ENCODE measurements at regions not wholly inside any gene's neighbourhood (a gene's known extent, or its start where the extent isn't known, plus 50 kb on each side); places are given as distances from the start of the nearest gene placed in this dataset.

DNA sequence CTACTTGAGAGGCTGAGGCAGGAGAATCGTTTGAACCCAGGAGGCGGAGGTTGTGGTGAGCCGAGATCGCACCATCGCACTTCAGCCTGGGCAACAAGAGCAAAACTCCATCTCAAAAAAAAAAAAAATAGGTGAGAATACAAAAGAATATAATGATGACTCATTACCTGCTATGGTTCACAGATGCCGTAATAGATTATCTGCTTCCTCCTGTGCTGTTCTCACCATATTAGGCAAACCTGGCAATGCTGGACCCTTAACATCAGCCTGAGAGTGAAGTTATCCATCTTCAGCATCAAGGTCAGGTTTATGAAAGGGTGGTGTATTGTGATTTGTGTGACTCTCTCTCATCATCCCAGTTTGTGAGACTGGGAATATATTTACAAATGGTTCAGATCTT, 271.3 kb upstream of the CPHXL start:
- no peaks in the 10 kb centered on the region for H3K79me2 ChIP-seq (ENCODE audit: control insufficient read depth, low read length)
- H3K9me3 ChIP-seq (ENCODE audit: control insufficient read depth, insufficient read depth, low read length): no peaks in the 10 kb centered on the region
- no peaks in the 10 kb centered on the region for H4K20me1 ChIP-seq (ENCODE audit: control insufficient read depth, insufficient read depth, low read depth, low read length)
- H3K9me2 ChIP-seq (replicated peaks; ENCODE audit: control insufficient read depth, low read length): no peaks in the 10 kb centered on the region
- no peaks in the 10 kb centered on the region for H3K27me3 ChIP-seq (ENCODE audit: control insufficient read depth, low read length)
- no peak overlapping the region for H3K4me3 ChIP-seq (ENCODE audit: low read length)
- no peaks in the 10 kb centered on the region for H3F3A ChIP-seq (ENCODE audit: control insufficient read depth, insufficient read depth)
- no peak overlapping the region for H3K4me2 ChIP-seq (ENCODE audit: low read length)
- no peak overlapping the region for H3K27ac ChIP-seq (ENCODE audit: low read depth, low read length)
- H3K4me1 ChIP-seq (ENCODE audit: control insufficient read depth, low read length): no peaks in the 10 kb centered on the region
- no peaks in the 10 kb centered on the region for H3K36me3 ChIP-seq (ENCODE audit: control insufficient read depth, low read length)
- TF ChIP-seq, protein P1, sequence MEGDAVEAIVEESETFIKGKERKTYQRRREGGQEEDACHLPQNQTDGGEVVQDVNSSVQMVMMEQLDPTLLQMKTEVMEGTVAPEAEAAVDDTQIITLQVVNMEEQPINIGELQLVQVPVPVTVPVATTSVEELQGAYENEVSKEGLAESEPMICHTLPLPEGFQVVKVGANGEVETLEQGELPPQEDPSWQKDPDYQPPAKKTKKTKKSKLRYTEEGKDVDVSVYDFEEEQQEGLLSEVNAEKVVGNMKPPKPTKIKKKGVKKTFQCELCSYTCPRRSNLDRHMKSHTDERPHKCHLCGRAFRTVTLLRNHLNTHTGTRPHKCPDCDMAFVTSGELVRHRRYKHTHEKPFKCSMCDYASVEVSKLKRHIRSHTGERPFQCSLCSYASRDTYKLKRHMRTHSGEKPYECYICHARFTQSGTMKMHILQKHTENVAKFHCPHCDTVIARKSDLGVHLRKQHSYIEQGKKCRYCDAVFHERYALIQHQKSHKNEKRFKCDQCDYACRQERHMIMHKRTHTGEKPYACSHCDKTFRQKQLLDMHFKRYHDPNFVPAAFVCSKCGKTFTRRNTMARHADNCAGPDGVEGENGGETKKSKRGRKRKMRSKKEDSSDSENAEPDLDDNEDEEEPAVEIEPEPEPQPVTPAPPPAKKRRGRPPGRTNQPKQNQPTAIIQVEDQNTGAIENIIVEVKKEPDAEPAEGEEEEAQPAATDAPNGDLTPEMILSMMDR (IDR thresholded peaks at IDR 0.05; ENCODE audit: low read depth, low read length, poor library complexity, severe bottlenecking): no peak
- TF ChIP-seq EZH2phosphoT487 (IDR thresholded peaks at IDR 0.05; ENCODE audit: borderline replicate concordance, low read length): no peak

DNA sequence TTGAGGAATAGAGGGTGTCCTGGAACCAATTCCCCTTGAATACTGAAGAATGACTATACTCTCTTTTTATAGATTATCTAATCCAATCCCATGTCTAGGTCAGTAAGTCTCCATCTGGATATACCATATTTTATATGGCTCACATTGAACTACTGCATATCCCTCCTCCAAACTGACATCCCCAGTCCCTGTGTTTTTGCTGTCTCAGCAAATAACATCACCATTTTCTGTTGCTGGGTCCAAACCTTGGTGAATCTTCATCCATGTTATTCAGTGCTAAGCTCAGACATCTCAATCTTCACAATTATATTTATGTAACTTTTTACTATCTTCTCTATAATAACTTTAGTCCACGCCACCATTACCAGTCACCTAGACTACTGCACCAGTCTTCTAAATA, 269.6 kb upstream of the CNTNAP4 start:
- TF ChIP-seq EZH2phosphoT487 (IDR thresholded peaks at IDR 0.05; ENCODE audit: borderline replicate concordance, low read length): no peak
- TF ChIP-seq, protein P1 (IDR thresholded peaks at IDR 0.05; ENCODE audit: low read depth, low read length, poor library complexity, severe bottlenecking): no peak
- no peak overlapping the region for H3K27ac ChIP-seq (ENCODE audit: low read depth, low read length)
- no peaks in the 10 kb centered on the region for H3F3A ChIP-seq (ENCODE audit: control insufficient read depth, insufficient read depth)

DNA sequence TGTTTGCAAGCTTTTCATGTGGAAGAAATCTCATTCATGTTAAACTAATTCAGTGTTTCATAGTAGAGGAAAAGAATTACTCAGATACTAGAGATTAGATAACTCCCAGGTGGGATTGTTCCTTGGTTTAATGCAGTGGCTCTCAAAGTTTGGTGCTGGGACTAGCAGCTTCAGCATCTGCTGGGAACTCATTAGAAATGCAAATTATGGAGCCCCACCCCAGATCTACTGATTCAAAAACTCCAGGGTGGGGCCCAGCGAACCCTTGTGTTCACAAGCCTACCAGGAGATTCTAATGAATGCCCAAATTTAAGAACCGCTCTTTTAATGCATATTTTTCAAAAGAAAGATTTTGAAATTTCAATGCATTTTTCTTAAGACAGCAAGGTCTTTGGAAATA, 253.4 kb upstream of the CNTNAP4 start:
- Histone ChIP-seq H3K9me3 (ENCODE audit: control insufficient read depth, insufficient read depth, low read length) (no peaks in the 10 kb centered on the region), H3K9me2 (replicated peaks; ENCODE audit: control insufficient read depth, low read length) (no peaks in the 10 kb centered on the region), H3K79me2 (ENCODE audit: control insufficient read depth, low read length) (no peaks in the 10 kb centered on the region), H3K27me3 (ENCODE audit: control insufficient read depth, low read length) (no peaks in the 10 kb centered on the region), H3K4me1 (ENCODE audit: control insufficient read depth, low read length) (no peaks in the 10 kb centered on the region), H3K27ac (ENCODE audit: low read depth, low read length) (no peak overlapping the region), H3K4me3 (ENCODE audit: low read length) (no peak overlapping the region), H3K36me3 (ENCODE audit: control insufficient read depth, low read length) (no peaks in the 10 kb centered on the region), H3F3A (ENCODE audit: control insufficient read depth, insufficient read depth) (no peaks in the 10 kb centered on the region), H3K4me2 (ENCODE audit: low read length) (no peak overlapping the region), H4K20me1 (ENCODE audit: control insufficient read depth, insufficient read depth, low read depth, low read length) (no peaks in the 10 kb centered on the region)
- TF ChIP-seq, protein P1 (IDR thresholded peaks at IDR 0.05; ENCODE audit: low read depth, low read length, poor library complexity, severe bottlenecking): no peak
- TF ChIP-seq EZH2phosphoT487 (IDR thresholded peaks at IDR 0.05; ENCODE audit: borderline replicate concordance, low read length): no peak

More for the DNA sequence above, 269.6 kb upstream of the CNTNAP4 start:
- H3K9me2 ChIP-seq (replicated peaks; ENCODE audit: control insufficient read depth, low read length): no peaks in the 10 kb centered on the region
- H3K9me3 ChIP-seq (ENCODE audit: control insufficient read depth, insufficient read depth, low read length): no peaks in the 10 kb centered on the region
- no peaks in the 10 kb centered on the region for H3K4me1 ChIP-seq (ENCODE audit: control insufficient read depth, low read length)
- H3K4me3 ChIP-seq (ENCODE audit: low read length): no peak overlapping the region
- no peaks in the 10 kb centered on the region for H3K27me3 ChIP-seq (ENCODE audit: control insufficient read depth, low read length)
- H4K20me1 ChIP-seq (ENCODE audit: control insufficient read depth, insufficient read depth, low read depth, low read length): no peaks in the 10 kb centered on the region
- no peaks in the 10 kb centered on the region for H3K36me3 ChIP-seq (ENCODE audit: control insufficient read depth, low read length)
- no peaks in the 10 kb centered on the region for H3K79me2 ChIP-seq (ENCODE audit: control insufficient read depth, low read length)
- H3K4me2 ChIP-seq (ENCODE audit: low read length): no peak overlapping the region

DNA sequence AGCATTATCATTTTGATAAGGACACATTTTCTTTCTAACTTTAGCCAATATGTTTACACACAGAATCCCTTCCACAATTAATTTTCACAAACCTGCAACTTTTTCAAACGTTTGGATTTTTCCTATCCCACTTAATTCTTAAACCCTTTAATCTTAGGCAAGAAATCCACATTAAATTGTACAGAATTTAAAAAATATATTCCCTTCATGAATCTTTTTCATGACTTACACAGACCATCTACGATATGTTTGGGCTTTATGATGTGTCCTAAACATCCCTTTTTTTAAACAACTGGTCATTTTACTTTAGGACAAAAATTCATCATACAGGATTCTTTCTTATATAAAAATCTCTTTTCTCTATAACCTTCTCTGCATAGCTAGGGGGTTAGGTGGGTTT, 241.5 kb upstream of the CNTNAP4 start:
- Histone ChIP-seq H4K20me1 (ENCODE audit: control insufficient read depth, insufficient read depth, low read depth, low read length) (no peaks in the 10 kb centered on the region), H3K4me3 (ENCODE audit: low read length) (no peak overlapping the region), H3K4me1 (ENCODE audit: control insufficient read depth, low read length) (no peaks in the 10 kb centered on the region), H3K27ac (ENCODE audit: low read depth, low read length) (no peak overlapping the region), H3K36me3 (ENCODE audit: control insufficient read depth, low read length) (no peaks in the 10 kb centered on the region), H3K9me3 (ENCODE audit: control insufficient read depth, insufficient read depth, low read length) (peaks cover 10% of the 10 kb centered on the region; the same call in 1 of the 2 replicates), H3K79me2 (ENCODE audit: control insufficient read depth, low read length) (no peaks in the 10 kb centered on the region), H3K9me2 (replicated peaks; ENCODE audit: control insufficient read depth, low read length) (no peaks in the 10 kb centered on the region), H3F3A (ENCODE audit: control insufficient read depth, insufficient read depth) (no peaks in the 10 kb centered on the region), H3K27me3 (ENCODE audit: control insufficient read depth, low read length) (no peaks in the 10 kb centered on the region), H3K4me2 (ENCODE audit: low read length) (no peak overlapping the region)
- TF ChIP-seq EZH2phosphoT487 (IDR thresholded peaks at IDR 0.05; ENCODE audit: borderline replicate concordance, low read length): no peak
- TF ChIP-seq, protein P1 (IDR thresholded peaks at IDR 0.05; ENCODE audit: low read depth, low read length, poor library complexity, severe bottlenecking): no peak
